Tibial nerve (tissue), 4 donors: ENCODE measurements at regions not wholly inside any gene's neighbourhood (a gene's known extent, or its start where the extent isn't known, plus 50 kb on each side); places are given as distances from the start of the nearest gene placed in this dataset.

Source experiments
- DNase-seq, 2 donors: peaks; one replicate each; pipeline ENCODE4 v3.0.0-alpha.2; 2019; ENCODE audit warnings: low spot score in 2 of 2
- H3K27ac ChIP-seq, 4 donors: fragments of 200-600 bp; sonication (generic) in 3 of 4; one replicate each; pipeline ENCODE4 v1.5.1; 2017 to 2019; ENCODE audit warnings: mild to moderate bottlenecking in 1 of 4
- H3K27me3 ChIP-seq, 2 donors: fragments of 200-600 bp; sonication (generic) in 1 of 2; one replicate each; pipeline versions ENCODE4 v1.5.1 to v1.6.0; 2017 to 2019
- H3K36me3 ChIP-seq, 3 donors: fragments of 200-600 bp; sonication (generic); one replicate each; pipeline ENCODE4 v1.5.1; 2018 to 2019
- H3K4me1 ChIP-seq, 4 donors: fragments of 200-600 bp; sonication (generic) in 3 of 4; one replicate each; pipeline ENCODE4 v1.5.1; 2017 to 2019
- H3K4me3 ChIP-seq, 4 donors: fragments of 200-600 bp; sonication (generic) in 3 of 4; one replicate each; pipeline ENCODE4 v1.5.1; 2017 to 2019; ENCODE audit warnings: mild to moderate bottlenecking in 1 of 4, moderate library complexity in 1 of 4
- H3K9me3 ChIP-seq, 4 donors: fragments of 200-600 bp; sonication (generic) in 3 of 4; one replicate each; pipeline ENCODE4 v1.5.1; 2017 to 2019
- CTCF ChIP-seq, 5 experiments: fragments of 200-600 bp in 3 of 5; fragments of 450-650 bp in 2 of 5; sonication (generic) in 3 of 5; IDR thresholded peaks; one replicate each; pipeline ENCODE4 v1.5.1; 2016 to 2019; ENCODE audit warnings: antibody characterized with exemption in 5 of 5, mild to moderate bottlenecking in 3 of 5, moderate library complexity in 2 of 5
- EP300 ChIP-seq, 2 donors: sonication (generic); formaldehyde crosslinking; IDR thresholded peaks; one replicate each; pipeline ENCODE4 v1.6.1; 2017; ENCODE audit warnings: antibody characterized with exemption in 2 of 2, mild to moderate bottlenecking in 1 of 2
- POLR2A ChIP-seq, 2 donors: fragments of 450-650 bp; IDR thresholded peaks; one replicate each; pipeline ENCODE4 v1.6.1; 2017; ENCODE audit warnings: antibody characterized with exemption in 2 of 2, mild to moderate bottlenecking in 2 of 2, moderate library complexity in 2 of 2
- WGBS, 2 donors: methylation state at CpG; one replicate each; pipeline ENCODE4 v1.1.5; 2018; 5-methylcytosine and 5-hydroxymethylcytosine counted together

GRCh38 chr16:49003992-49004391, 277.6 kb downstream of the CBLN1 start:
- Histone ChIP-seq H3K27ac (no peak overlapping the region), H3K9me3 (peaks cover 0 to 1% (median 0%) of the 10 kb centered on the region in 4 donors), H3K36me3 (no peaks in the 10 kb centered on the region), H3K4me3 (no peak overlapping the region), H3K4me1 (no peaks in the 10 kb centered on the region), H3K27me3 (no peaks in the 10 kb centered on the region)
- no peak for DNase-seq
- WGBS, 2 donors = 64 to 69% methylated on average over 4 of the region's 4 CpGs
- TF ChIP-seq CTCF (IDR thresholded peaks at IDR 0.05) (no peak), POLR2A (IDR thresholded peaks at IDR 0.05) (no peak), EP300 (IDR thresholded peaks at IDR 0.05) (no peak)

DNA sequence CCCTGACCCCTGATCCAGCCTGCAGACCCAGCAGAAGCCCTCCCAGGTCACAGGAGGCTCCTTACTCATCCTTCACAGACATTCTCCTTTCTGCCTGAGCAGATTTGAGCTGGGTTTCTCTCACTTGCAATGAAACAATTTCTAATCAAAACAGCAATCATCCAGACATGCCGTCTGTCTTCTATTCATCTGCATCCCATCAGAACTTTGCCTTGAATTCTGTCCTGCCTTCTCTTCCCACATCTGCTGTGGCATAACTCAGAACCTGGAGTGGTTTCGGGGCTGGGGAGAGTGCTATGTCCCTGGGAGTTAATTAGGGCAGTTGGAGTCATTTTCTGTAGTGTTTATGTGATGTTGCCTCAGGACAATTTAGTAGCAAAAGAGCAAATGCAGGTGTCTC, 278.6 kb downstream of the CBLN1 start:
- H3K4me3 ChIP-seq = no peak overlapping the region
- no peaks in the 10 kb centered on the region for H3K27me3 ChIP-seq
- H3K27ac ChIP-seq = no peak overlapping the region
- no peaks in the 10 kb centered on the region for H3K4me1 ChIP-seq
- WGBS, 2 donors = 56 to 64% methylated on average over 2 of the region's 2 CpGs
- DNase-seq = no peak
- H3K36me3 ChIP-seq = no peaks in the 10 kb centered on the region
- H3K9me3 ChIP-seq = no peaks in the 10 kb centered on the region
- no peak for TF ChIP-seq EP300 (IDR thresholded peaks at IDR 0.05)
- no peak for TF ChIP-seq POLR2A (IDR thresholded peaks at IDR 0.05)
- no peak for TF ChIP-seq CTCF (IDR thresholded peaks at IDR 0.05)

DNA sequence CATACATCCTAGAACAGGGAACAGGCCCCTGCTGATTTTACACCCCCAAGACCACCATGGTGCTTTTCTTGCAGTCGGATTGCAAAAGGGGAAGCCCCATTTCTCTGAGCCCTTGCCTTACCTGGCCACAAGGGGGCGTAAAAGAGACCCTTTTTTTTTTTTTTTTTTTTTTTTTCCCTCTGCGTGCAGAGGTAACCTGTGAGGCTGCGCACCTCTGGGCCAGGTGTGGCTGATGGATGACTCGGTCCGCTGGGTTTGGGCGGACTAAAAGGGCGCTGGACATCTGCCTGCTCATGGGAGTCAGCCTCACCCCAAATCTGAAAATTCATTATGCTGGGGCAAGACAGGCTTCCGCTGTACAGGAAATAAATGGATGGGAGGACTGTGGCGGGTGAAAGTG, 281.0 kb downstream of the CBLN1 start:
- Histone ChIP-seq H3K27me3 (no peaks in the 10 kb centered on the region), H3K36me3 (no peaks in the 10 kb centered on the region), H3K9me3 (no peaks in the 10 kb centered on the region), H3K4me1 (no peaks in the 10 kb centered on the region), H3K4me3 (no peak overlapping the region), H3K27ac (no peak overlapping the region)
- TF ChIP-seq POLR2A (IDR thresholded peaks at IDR 0.05) (no peak), CTCF (IDR thresholded peaks at IDR 0.05) (peak in 1 of 5 experiments; percentile 17)
- DNase-seq = no peak
- WGBS, 2 donors = 27 to 31% methylated on average over 9 to 10 of the region's 10 CpGs

GRCh38 chr16:48999508-48999907, 282.1 kb downstream of the CBLN1 start:
- H3K9me3 ChIP-seq = no peaks in the 10 kb centered on the region
- no peak overlapping the region for H3K4me3 ChIP-seq
- H3K27ac ChIP-seq = no peak overlapping the region
- no peak for TF ChIP-seq EP300 (IDR thresholded peaks at IDR 0.05)
- no peak for TF ChIP-seq CTCF (IDR thresholded peaks at IDR 0.05)
- no peak for TF ChIP-seq POLR2A (IDR thresholded peaks at IDR 0.05)
- DNase-seq = no peak
- H3K4me1 ChIP-seq = no peaks in the 10 kb centered on the region
- no peaks in the 10 kb centered on the region for H3K27me3 ChIP-seq
- 29 to 32% methylated on average over 5 of the region's 5 CpGs for WGBS, 2 donors
- H3K36me3 ChIP-seq = no peaks in the 10 kb centered on the region

DNA sequence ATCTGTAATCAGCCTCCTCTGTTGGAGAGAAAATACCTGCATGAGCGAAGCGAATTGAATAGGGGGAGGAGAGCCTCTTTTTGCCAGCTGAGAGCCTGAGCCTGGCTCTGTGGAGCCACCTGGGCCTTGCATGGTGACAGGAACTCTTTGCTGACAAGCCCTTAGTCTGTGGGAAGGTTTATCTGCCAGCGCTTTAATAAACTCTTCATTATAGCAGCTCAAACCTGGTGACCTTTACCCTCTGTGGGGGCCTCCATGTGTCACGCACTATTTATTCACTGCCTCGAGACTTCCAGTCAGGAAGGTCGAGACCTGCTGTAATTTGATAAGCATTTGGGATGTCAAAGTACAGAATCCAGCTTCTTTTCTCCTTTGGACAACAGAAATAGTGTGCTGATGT, 282.6 kb downstream of the CBLN1 start:
- TF ChIP-seq CTCF (IDR thresholded peaks at IDR 0.05) (no peak), EP300 (IDR thresholded peaks at IDR 0.05) (no peak), POLR2A (IDR thresholded peaks at IDR 0.05) (no peak)
- Histone ChIP-seq H3K4me3 (no peak overlapping the region), H3K9me3 (no peaks in the 10 kb centered on the region), H3K36me3 (no peaks in the 10 kb centered on the region), H3K27ac (no peak overlapping the region), H3K27me3 (no peaks in the 10 kb centered on the region), H3K4me1 (no peaks in the 10 kb centered on the region)
- no peak for DNase-seq
- WGBS, 2 donors = 60 to 69% methylated on average over 6 of the region's 6 CpGs
